Mucosa of descending colon (tissue), 3 donors: ENCODE measurements at regions not wholly inside any gene's neighbourhood (a gene's known extent, or its start where the extent isn't known, plus 50 kb on each side); places are given as distances from the start of the nearest gene placed in this dataset.

Source experiments
- ATAC-seq: fragments of 200-7000 bp; cut with Tn5 transposase; one replicate; pipeline ENCODE4 v1.9.1; 2020; ENCODE audit warnings: mild to moderate bottlenecking, moderate library complexity
- DNase-seq, 3 donors: peaks; one replicate each; pipeline ENCODE4 v3.0.0-alpha.2; 2020
- H3K36me3 ChIP-seq: fragments of 200-600 bp; one replicate; pipeline ENCODE4 v1.8.0; 2021; ENCODE audit warnings: low read depth, mild to moderate bottlenecking
- H3K4me1 ChIP-seq: fragments of 200-600 bp; one replicate; pipeline ENCODE4 v1.8.0; 2021; ENCODE audit warnings: low read depth, mild to moderate bottlenecking
- H3K4me3 ChIP-seq: fragments of 200-600 bp; one replicate; pipeline ENCODE4 v1.8.0; 2021; ENCODE audit warnings: mild to moderate bottlenecking
- H3K9me3 ChIP-seq: fragments of 200-600 bp; one replicate; pipeline ENCODE4 v1.8.0; 2021; ENCODE audit warnings: mild to moderate bottlenecking
- intact Hi-C, 2 donors: fragments of 100-400 bp; cut with DNase I in 1 of 2; cut with micrococcal nuclease in 1 of 2; formaldehyde crosslinking; loops; one replicate each; pipeline versions ENCODE4 v1.11.0 to v1.11.1; 2022; cut with DNase I, micrococcal nuclease
- TF ChIP-seq, protein P1 (sequence below): fragments of 200-600 bp; IDR thresholded peaks from one replicate; pipeline ENCODE4 v1.8.0; 2022; ENCODE audit warnings: antibody characterized with exemption, mild to moderate bottlenecking
- donor health status: DM: no; HTN: no; CAD: no; lungs with moderate emphysema.
- donor health status: DM: no; HTN: no; CAD: no.
- donor health status: DM: no; HTN: yes; CAD: no.

GRCh38 chr4:14222377-14223029 is 595.0 kb upstream of the BOD1L1 start:
- intact Hi-C loops = no loop called here
- no peak for DNase-seq
- no peaks in the 10 kb centered on the region for H3K9me3 ChIP-seq

DNA sequence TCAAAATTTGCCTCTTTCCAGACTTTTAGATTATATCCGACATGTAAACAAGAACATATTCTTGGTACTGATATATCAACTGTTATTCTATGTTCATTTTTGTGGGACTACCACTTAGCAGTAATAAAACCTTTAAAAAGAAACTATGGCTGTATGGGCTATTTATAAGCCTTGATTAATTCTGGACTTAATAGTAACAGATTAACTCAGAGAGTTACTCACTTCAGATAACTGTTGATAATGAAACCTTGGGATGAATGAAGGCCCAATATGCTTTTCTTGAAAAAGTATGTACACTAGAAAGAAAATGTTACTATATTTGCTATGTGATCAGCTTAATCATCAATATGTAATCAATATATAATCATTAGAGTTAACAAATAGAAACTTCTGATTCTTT is 595.9 kb upstream of the BOD1L1 start:
- no peaks in the 10 kb centered on the region for H3K9me3 ChIP-seq
- TF ChIP-seq, protein P1, sequence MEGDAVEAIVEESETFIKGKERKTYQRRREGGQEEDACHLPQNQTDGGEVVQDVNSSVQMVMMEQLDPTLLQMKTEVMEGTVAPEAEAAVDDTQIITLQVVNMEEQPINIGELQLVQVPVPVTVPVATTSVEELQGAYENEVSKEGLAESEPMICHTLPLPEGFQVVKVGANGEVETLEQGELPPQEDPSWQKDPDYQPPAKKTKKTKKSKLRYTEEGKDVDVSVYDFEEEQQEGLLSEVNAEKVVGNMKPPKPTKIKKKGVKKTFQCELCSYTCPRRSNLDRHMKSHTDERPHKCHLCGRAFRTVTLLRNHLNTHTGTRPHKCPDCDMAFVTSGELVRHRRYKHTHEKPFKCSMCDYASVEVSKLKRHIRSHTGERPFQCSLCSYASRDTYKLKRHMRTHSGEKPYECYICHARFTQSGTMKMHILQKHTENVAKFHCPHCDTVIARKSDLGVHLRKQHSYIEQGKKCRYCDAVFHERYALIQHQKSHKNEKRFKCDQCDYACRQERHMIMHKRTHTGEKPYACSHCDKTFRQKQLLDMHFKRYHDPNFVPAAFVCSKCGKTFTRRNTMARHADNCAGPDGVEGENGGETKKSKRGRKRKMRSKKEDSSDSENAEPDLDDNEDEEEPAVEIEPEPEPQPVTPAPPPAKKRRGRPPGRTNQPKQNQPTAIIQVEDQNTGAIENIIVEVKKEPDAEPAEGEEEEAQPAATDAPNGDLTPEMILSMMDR = no peak
- no peaks in the 10 kb centered on the region for H3K4me1 ChIP-seq
- H3K4me3 ChIP-seq = no peak overlapping the region
- no peaks in the 10 kb centered on the region for H3K36me3 ChIP-seq
- ATAC-seq (no peak), DNase-seq (no peak)
- intact Hi-C loops = no loop called here

More at GRCh38 chr4:14222377-14223029, 595.0 kb upstream of the BOD1L1 start:
- no peak for ATAC-seq
- TF ChIP-seq, protein P1 = no peak
- Histone ChIP-seq H3K4me3 (no peak overlapping the region), H3K36me3 (no peaks in the 10 kb centered on the region), H3K4me1 (no peaks in the 10 kb centered on the region)

DNA sequence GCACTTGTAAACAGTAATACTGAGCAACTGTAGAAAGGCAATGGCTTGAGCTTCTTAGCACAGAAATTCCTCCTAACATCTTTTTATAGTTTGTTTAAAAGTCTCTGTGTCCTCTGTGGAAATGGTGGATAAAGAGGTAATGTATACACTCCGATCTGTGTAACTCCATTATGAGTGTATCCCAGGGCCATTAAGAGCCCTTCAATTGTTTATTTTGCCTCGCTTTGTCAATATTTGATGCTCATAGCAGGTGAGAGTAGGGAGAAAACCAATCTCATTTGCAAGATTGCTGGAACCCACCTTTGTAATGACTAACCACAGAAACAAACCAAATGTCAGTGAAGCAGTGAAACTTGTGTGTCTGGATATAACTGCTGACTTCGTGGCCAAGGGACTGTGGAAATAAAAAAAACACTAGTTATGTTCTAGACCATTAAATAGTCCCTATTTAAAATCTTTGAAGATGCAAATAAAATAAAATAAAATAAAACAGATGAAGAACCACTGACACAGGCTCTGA is 598.2 kb upstream of the BOD1L1 start:
- no peak overlapping the region for H3K4me3 ChIP-seq

DNA sequence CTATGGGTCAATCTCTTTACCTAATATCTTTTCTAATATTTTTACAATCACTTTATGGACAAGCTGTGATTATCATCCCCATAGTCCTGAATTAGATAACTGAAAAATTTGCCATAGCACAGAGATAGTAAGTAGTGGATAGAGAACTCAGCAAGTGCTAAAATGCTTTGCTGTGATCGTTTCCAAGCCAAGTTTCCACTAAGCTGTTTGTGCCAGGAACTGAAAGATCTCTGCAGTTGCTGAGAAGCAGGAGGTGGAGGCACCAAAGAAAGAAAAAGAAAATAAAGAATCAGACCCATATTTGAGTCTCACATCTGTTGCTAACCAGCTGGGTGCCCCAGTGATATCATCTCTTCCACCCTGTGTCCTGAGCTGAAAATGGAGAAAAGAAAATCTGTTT is 605.6 kb upstream of the BOD1L1 start:
- H3K4me1 ChIP-seq = no peaks in the 10 kb centered on the region
- no peak for ATAC-seq

More for the DNA sequence above, 598.2 kb upstream of the BOD1L1 start:
- peak; percentile 25 for ATAC-seq
- Histone ChIP-seq H3K4me1 (no peaks in the 10 kb centered on the region), H3K36me3 (no peaks in the 10 kb centered on the region), H3K9me3 (no peaks in the 10 kb centered on the region)
- intact Hi-C loops = no loop called here
- TF ChIP-seq, protein P1 = no peak
- no peak for DNase-seq

GRCh38 chr4:14234307-14234706 is 606.8 kb upstream of the BOD1L1 start:
- TF ChIP-seq, protein P1 = no peak
- H3K9me3 ChIP-seq = no peaks in the 10 kb centered on the region
- H3K4me3 ChIP-seq = no peak overlapping the region
- ATAC-seq = no peak
- no peaks in the 10 kb centered on the region for H3K4me1 ChIP-seq
- intact Hi-C loops = no loop called here
- DNase-seq = no peak
- no peaks in the 10 kb centered on the region for H3K36me3 ChIP-seq

More for the DNA sequence above, 605.6 kb upstream of the BOD1L1 start:
- Histone ChIP-seq H3K36me3 (no peaks in the 10 kb centered on the region), H3K4me3 (no peak overlapping the region), H3K9me3 (no peaks in the 10 kb centered on the region)
- TF ChIP-seq, protein P1 = no peak
- no peak for DNase-seq
- intact Hi-C loops = no loop called here
